ENCODE measurements at regions not wholly inside any gene's neighbourhood (a gene's known extent, or its start where the extent isn't known, plus 50 kb on each side); places are given as distances from the start of the nearest gene placed in this dataset.

DNA sequence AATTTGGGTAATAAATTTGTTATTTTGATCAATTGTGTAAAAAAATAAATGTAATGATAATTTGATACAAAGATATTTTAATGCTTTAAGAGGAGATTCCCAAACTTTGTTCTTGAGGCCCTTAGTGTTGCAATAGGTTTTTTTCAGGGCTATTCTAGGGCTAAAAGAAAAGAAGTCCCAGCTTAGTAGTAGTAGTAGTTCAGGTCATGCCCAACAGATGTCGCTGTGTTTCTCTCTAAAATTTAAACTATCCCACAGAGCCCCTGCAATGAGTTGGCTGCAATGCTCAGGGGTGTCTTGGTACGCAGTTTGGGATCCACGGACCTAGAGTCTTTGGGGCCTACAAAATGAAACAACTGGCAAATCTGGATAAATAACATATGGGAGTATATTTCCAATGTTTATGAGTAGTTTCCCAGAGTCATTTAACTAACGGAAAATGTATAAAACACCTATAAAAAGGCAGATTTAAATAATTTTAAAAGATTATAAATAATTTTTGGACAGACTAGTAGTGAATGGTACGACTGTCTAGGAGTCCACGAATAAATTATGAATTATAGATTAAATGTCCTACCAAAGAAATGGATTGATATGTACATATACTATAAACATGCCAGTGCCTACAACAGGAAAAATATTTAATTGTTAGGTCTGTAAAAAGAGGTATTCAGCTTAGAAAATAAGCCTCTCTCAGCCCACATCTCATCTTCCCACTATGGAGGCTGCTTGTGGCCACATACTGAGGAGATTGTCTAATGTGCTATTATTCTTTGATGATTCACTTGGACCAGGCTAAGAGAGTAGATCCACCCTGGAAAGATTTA is 228.5 kb upstream of the PMFBP1 start:
- TF ChIP-seq, protein P1, sequence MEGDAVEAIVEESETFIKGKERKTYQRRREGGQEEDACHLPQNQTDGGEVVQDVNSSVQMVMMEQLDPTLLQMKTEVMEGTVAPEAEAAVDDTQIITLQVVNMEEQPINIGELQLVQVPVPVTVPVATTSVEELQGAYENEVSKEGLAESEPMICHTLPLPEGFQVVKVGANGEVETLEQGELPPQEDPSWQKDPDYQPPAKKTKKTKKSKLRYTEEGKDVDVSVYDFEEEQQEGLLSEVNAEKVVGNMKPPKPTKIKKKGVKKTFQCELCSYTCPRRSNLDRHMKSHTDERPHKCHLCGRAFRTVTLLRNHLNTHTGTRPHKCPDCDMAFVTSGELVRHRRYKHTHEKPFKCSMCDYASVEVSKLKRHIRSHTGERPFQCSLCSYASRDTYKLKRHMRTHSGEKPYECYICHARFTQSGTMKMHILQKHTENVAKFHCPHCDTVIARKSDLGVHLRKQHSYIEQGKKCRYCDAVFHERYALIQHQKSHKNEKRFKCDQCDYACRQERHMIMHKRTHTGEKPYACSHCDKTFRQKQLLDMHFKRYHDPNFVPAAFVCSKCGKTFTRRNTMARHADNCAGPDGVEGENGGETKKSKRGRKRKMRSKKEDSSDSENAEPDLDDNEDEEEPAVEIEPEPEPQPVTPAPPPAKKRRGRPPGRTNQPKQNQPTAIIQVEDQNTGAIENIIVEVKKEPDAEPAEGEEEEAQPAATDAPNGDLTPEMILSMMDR (IDR thresholded peaks at IDR 0.05) = peak; percentile 90
- peak; percentile 45 for DNase-seq
- peaks cover 26% of the 10 kb centered on the region for H3K4me1 Mint-ChIP-seq (ENCODE audit: low read depth)
- H3K27me3 Mint-ChIP-seq (ENCODE audit: insufficient read depth) = no peaks in the 10 kb centered on the region
- peaks cover 1% of the 10 kb centered on the region; the same call in 1 of the 2 replicates for H3K9me3 Mint-ChIP-seq
- peak overlapping the region; percentile 55 for H3K27ac Mint-ChIP-seq
- H3K36me3 Mint-ChIP-seq (ENCODE audit: low read depth) = peaks cover 7% of the 10 kb centered on the region
- no peak overlapping the region for H3K4me3 Mint-ChIP-seq

DNA sequence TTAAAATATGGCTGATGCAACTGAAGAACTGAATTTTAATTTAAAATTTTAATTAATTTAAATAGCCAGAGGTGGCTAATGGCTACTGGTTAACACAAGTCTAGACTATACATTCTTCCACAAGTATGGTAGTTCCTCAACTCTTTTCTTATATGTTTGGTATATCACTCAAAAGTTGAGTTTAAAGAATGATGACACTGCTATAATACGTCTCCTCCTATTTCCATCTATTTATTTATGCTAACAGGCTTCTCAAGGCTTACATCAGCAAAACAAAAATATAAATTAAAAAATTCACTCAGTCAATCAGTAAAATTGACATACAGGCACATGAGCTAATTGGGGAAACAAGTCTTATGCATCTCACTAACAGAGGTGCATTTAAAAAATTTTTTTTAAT is 227.9 kb upstream of the PMFBP1 start:
- TF ChIP-seq, protein P1 (IDR thresholded peaks at IDR 0.05) = no peak
- Mint-ChIP-seq H3K27ac (no peak overlapping the region), H3K4me3 (no peak overlapping the region), H3K36me3 (ENCODE audit: low read depth) (peaks cover 7% of the 10 kb centered on the region), H3K9me3 (peaks cover 8% of the 10 kb centered on the region), H3K4me1 (ENCODE audit: low read depth) (peaks cover 21% of the 10 kb centered on the region), H3K27me3 (ENCODE audit: insufficient read depth) (no peaks in the 10 kb centered on the region)
- no peak for DNase-seq

DNA sequence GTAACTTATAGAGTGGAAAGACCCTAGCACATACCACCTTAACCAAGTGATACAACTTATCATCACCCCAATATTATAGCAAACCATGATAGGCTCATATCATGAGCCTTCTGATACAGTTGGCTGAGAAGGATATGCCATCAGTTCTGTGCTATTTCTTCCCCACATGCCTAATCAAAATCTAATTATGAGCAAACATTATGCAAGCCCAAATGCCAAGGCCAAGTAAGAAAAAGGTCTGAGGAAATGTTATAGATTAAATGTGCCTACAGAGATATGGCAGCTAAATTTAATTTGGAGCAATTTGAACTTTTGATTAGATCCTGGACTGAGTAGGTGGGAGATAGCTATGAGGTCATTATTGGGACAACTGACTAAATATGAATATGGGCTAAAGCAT is 225.9 kb upstream of the PMFBP1 start:
- Mint-ChIP-seq H3K27ac (no peak overlapping the region), H3K9me3 (peaks cover 16% of the 10 kb centered on the region), H3K36me3 (ENCODE audit: low read depth) (peaks cover 20% of the 10 kb centered on the region)

DNA sequence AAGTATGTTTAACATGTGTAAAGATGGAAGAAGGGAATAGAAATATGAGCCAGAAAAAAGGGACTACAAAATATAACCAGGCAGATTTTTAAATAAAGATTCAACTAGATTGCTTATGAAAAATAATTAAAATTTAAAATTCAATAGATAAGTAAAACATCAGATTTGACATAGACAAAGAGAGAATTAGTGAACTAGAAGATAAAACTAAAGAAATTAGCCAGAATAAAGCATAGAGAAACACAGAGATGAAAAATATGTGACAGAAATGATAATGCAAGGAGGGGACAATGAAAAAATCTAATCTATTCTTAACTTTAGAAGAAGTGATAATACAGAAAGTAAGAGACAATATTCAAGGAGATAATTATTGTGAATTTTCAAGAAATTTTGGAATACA is 222.6 kb upstream of the PMFBP1 start:
- Mint-ChIP-seq H3K27ac (no peak overlapping the region), H3K36me3 (ENCODE audit: low read depth) (peaks cover 20% of the 10 kb centered on the region), H3K4me1 (ENCODE audit: low read depth) (no peaks in the 10 kb centered on the region), H3K27me3 (ENCODE audit: insufficient read depth) (no peaks in the 10 kb centered on the region), H3K4me3 (no peak overlapping the region), H3K9me3 (peaks cover 16% of the 10 kb centered on the region)
- no peak for DNase-seq
- TF ChIP-seq, protein P1 (IDR thresholded peaks at IDR 0.05) = no peak

More for the DNA sequence above, 225.9 kb upstream of the PMFBP1 start:
- TF ChIP-seq, protein P1 (IDR thresholded peaks at IDR 0.05) = no peak
- H3K4me3 Mint-ChIP-seq = no peak overlapping the region
- H3K4me1 Mint-ChIP-seq (ENCODE audit: low read depth) = peaks cover 11% of the 10 kb centered on the region
- no peaks in the 10 kb centered on the region for H3K27me3 Mint-ChIP-seq (ENCODE audit: insufficient read depth)
- DNase-seq = no peak

DNA sequence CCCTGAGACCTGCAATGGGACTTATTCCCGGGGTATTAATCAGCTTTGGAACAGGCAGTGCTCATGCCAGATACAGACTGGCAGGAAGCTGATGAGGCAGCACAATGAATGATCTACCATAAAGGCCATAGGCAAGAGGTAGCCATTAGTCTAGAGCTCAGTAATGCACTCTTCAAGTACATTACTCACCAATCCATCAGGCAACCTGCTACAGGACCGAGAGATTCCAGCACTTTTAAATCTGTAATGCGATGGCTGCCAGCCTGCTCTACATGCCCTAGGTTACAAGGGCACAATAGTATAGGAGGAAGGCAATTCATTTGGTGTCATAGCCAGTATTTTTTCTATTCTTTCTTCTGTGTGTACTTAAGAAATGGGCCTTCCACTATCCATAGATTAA is 217.8 kb upstream of the PMFBP1 start:
- Mint-ChIP-seq H3K36me3 (ENCODE audit: low read depth) (peaks cover 32% of the 10 kb centered on the region), H3K4me1 (ENCODE audit: low read depth) (no peaks in the 10 kb centered on the region), H3K4me3 (no peak overlapping the region), H3K9me3 (peaks cover 19% of the 10 kb centered on the region), H3K27ac (no peak overlapping the region), H3K27me3 (ENCODE audit: insufficient read depth) (no peaks in the 10 kb centered on the region; the same call in 1 of the 2 replicates)
- no peak for DNase-seq
- TF ChIP-seq, protein P1 (IDR thresholded peaks at IDR 0.05) = no peak

Data from HFFc6 (cell line).